Coronary artery (tissue), 2 donors: ENCODE measurements at regions not wholly inside any gene's neighbourhood (a gene's known extent, or its start where the extent isn't known, plus 50 kb on each side); places are given as distances from the start of the nearest gene placed in this dataset.

ENCODE experiments used
- DNase-seq: peaks from one replicate; pipeline ENCODE4 v3.0.0-alpha.2; 2017; ENCODE audit warnings: low spot score
- H3K27ac ChIP-seq, 2 donors: fragments of 200-600 bp; sonication (generic); one replicate each; pipeline ENCODE4 v1.5.1; 2016 to 2019
- H3K4me3 ChIP-seq: fragments of 200-600 bp; sonication (generic); 2 replicates; pipeline ENCODE4 v1.5.1; 2016; ENCODE audit warnings: mild to moderate bottlenecking, moderate library complexity
- TF ChIP-seq, protein P1 (sequence below): fragments of 200-600 bp; sonication (generic); IDR thresholded peaks from one replicate; pipeline ENCODE4 v1.5.1; 2019; ENCODE audit warnings: antibody characterized with exemption

DNA sequence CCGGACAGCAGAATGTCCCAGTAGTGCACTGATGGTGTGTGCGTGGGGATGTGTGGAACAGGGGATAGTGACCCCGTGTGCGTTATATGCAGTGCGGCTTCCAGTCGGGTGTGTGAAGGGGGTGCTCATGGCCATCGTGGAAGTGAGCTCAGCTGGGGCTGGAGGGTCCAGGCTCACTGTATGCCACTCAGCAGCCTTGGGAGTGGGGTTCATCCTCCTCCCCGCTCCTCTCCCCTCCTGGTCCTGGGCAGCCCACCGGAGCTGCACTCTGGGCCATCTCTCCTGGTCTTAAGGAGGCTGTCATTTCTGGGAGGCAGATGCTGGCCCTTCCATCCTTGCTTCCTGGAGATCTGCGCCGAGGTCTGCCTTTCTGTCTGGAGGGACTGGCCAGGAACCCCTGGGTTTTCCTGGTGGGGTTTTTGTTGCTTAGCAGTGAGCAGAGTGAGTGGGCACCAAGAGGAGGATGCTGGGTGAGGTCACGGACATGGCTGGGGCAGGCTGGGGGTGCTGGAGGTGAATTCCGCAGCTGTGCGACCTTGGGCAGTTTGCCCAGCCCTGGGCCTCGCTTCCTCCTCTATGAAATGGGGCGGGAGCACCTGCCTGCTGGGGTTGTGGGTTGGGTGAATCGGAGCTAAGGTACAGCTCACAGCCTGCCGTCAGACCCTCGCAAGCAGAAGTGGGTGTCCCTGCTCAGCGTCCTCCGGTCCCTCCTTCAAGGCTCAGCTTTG lies 164.1 kb downstream of the SEC14L1 start:
- Histone ChIP-seq H3K27ac (no peak overlapping the region), H3K4me3 (no peak overlapping the region)
- DNase-seq, result no peak
- TF ChIP-seq, protein P1, sequence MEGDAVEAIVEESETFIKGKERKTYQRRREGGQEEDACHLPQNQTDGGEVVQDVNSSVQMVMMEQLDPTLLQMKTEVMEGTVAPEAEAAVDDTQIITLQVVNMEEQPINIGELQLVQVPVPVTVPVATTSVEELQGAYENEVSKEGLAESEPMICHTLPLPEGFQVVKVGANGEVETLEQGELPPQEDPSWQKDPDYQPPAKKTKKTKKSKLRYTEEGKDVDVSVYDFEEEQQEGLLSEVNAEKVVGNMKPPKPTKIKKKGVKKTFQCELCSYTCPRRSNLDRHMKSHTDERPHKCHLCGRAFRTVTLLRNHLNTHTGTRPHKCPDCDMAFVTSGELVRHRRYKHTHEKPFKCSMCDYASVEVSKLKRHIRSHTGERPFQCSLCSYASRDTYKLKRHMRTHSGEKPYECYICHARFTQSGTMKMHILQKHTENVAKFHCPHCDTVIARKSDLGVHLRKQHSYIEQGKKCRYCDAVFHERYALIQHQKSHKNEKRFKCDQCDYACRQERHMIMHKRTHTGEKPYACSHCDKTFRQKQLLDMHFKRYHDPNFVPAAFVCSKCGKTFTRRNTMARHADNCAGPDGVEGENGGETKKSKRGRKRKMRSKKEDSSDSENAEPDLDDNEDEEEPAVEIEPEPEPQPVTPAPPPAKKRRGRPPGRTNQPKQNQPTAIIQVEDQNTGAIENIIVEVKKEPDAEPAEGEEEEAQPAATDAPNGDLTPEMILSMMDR, result no peak

- H3K27ac ChIP-seq, result no peak overlapping the region
- TF ChIP-seq, protein P1, result no peak
- DNase-seq, result no peak
- no peak overlapping the region for H3K4me3 ChIP-seq
Measured at GRCh38 chr17:77306048-77306789, 165.4 kb downstream of the SEC14L1 start.

GRCh38 chr17:77306790-77307478 lies 166.2 kb downstream of the SEC14L1 start:
- DNase-seq, result no peak
- TF ChIP-seq, protein P1, result no peak
- H3K27ac ChIP-seq, result no peak overlapping the region
- no peak overlapping the region for H3K4me3 ChIP-seq

GRCh38 chr17:77307479-77308198 lies 166.9 kb downstream of the SEC14L1 start:
- TF ChIP-seq, protein P1, result no peak
- H3K27ac ChIP-seq, result no peak overlapping the region
- DNase-seq, result no peak

DNA sequence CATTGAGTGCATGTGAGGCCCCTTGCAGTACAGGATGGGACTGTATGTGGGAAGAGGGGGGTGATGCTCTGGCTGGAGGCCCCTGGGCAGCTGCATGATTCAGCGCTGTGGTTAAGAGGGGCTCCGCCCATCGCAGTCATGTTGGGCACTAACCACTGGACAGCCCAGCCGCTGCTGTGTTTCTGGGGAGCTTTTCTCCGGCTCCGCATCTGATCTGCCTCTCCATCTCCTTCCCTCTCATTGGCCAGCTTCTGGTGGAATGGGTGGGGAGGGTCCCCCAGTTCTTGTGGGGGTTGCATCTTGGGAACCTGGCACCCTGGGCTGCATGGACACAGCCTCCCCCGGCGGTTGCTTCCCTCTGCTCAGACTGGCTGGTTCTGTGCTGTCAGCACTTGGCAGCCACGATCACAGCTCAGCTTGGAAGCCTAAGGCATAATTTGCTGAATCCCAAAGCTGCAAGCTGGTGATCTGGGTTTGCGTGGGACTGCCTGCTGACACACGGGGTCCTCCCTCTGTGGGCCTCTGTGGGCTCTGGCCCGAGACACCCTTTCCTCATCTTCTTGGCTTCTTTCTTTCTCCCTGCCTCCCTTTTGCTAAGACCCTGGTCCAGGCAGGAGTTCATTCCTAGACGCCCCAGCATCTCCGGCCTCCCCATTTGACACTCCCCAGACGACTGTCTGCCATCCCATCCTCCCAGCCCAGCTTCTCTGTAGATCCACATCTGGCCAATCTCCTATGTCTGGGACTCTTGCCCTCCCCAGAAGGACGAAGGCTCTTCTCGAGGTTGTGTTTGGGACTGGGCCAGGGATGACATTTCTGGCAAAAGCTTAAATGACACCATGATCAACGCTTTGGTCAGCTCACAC lies 168.3 kb downstream of the SEC14L1 start:
- Histone ChIP-seq H3K27ac (peak overlapping the region in 1 of 2 donors; percentile 40), H3K4me3 (no peak overlapping the region)
- TF ChIP-seq, protein P1, result no peak
- DNase-seq, result no peak

More at GRCh38 chr17:77307479-77308198, 166.9 kb downstream of the SEC14L1 start:
- no peak overlapping the region for H3K4me3 ChIP-seq

GRCh38 chr17:77310336-77310735 lies 169.6 kb downstream of the SEC14L1 start:
- TF ChIP-seq, protein P1, result no peak
- DNase-seq, result no peak
- Histone ChIP-seq H3K27ac (no peak overlapping the region), H3K4me3 (no peak overlapping the region)
